NCI-H2196 (cell line): ENCODE measurements at regions not wholly inside any gene's neighbourhood (a gene's known extent, or its start where the extent isn't known, plus 50 kb on each side); places are given as distances from the start of the nearest gene placed in this dataset.

Source experiments
- DNase-seq: peaks from one replicate; lab custom pipeline; 2025; ENCODE audit not compliant: unreplicated experiment; lab: John Stamatoyannopoulos, UW

- no peak for DNase-seq
Observed at GRCh38 chr4:171186700-171187099, 626.5 kb upstream of the GALNTL6 start.

GRCh38 chr4:171181090-171181489 is 632.1 kb upstream of the GALNTL6 start:
- no peak for DNase-seq

- no peak for DNase-seq
Observed at GRCh38 chr4:171170671-171171070, 642.5 kb upstream of the GALNTL6 start.

GRCh38 chr4:171169396-171169795 is 643.8 kb upstream of the GALNTL6 start:
- no peak for DNase-seq

GRCh38 chr4:171162478-171162877 is 650.7 kb upstream of the GALNTL6 start:
- no peak for DNase-seq

- no peak for DNase-seq
Observed at GRCh38 chr4:171157462-171158082, 655.6 kb upstream of the GALNTL6 start.

GRCh38 chr4:171142639-171143038 is 670.6 kb upstream of the GALNTL6 start:
- no peak for DNase-seq

GRCh38 chr4:171142045-171142444 is 671.2 kb upstream of the GALNTL6 start:
- no peak for DNase-seq

- no peak for DNase-seq
Observed at GRCh38 chr4:171130256-171130801, 682.9 kb upstream of the GALNTL6 start.

- DNase-seq, result no peak
Observed at GRCh38 chr4:171118091-171118490, 695.1 kb upstream of the GALNTL6 start.

GRCh38 chr4:171117457-171117856 is 695.7 kb upstream of the GALNTL6 start:
- DNase-seq, result no peak

GRCh38 chr4:171101845-171102244 is 711.4 kb upstream of the GALNTL6 start:
- no peak for DNase-seq

- DNase-seq, result no peak
Observed at GRCh38 chr4:171087089-171087488, 726.1 kb upstream of the GALNTL6 start.

- no peak for DNase-seq
Observed at GRCh38 chr4:171067422-171067821, 745.8 kb upstream of the GALNTL6 start.

- DNase-seq, result no peak
Observed at GRCh38 chr4:171049380-171049779, 763.8 kb upstream of the GALNTL6 start.

- DNase-seq, result no peak
Observed at GRCh38 chr4:171042989-171043524, 770.1 kb upstream of the GALNTL6 start.

- no peak for DNase-seq
Observed at GRCh38 chr4:171035909-171036308, 777.3 kb upstream of the GALNTL6 start.

- no peak for DNase-seq
Observed at GRCh38 chr4:171031338-171031737, 781.9 kb upstream of the GALNTL6 start.

- no peak for DNase-seq
Observed at GRCh38 chr4:171025776-171026175, 787.4 kb upstream of the GALNTL6 start.

- DNase-seq, result no peak
Observed at GRCh38 chr4:171025343-171025742, 787.9 kb upstream of the GALNTL6 start.

- DNase-seq, result no peak
Observed at GRCh38 chr4:171024720-171025303, 788.4 kb upstream of the GALNTL6 start.

- no peak for DNase-seq
Observed at GRCh38 chr4:171022824-171023230, 790.4 kb upstream of the GALNTL6 start.
